HG02610 (cell line): ENCODE measurements at regions not wholly inside any gene's neighbourhood (a gene's known extent, or its start where the extent isn't known, plus 50 kb on each side); places are given as distances from the start of the nearest gene placed in this dataset.

Experiments
- ATAC-seq: cut with Tn5 transposase; IDR thresholded peaks from one replicate; pipeline ENCODE4 v1.9.1; 2021; ENCODE audit warnings: mild to moderate bottlenecking, moderate library complexity; ENCODE audit not compliant: unreplicated experiment

GRCh38 chr5:121296356-121296755 lies 555.3 kb upstream of the FTMT start:
- no peak for ATAC-seq

DNA sequence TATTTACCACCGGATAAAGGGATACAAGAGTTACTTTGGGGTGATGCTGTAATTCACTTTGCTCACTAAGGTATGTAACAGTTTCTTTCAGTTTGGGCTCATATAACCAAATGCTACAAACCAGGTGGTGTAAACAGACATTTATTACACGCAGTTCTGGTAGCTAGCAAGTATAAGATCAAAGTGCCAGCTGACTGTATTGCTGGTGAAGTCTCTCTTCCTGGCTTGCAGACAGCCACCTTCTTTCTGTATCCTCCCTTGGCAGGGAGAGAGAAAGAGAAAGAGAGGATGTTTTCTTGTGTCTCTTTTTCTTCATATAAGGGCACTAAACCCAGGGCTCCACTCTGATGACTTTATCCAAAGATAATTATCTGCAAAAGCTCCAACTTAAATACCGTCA lies 552.5 kb upstream of the FTMT start:
- ATAC-seq, result no peak

DNA sequence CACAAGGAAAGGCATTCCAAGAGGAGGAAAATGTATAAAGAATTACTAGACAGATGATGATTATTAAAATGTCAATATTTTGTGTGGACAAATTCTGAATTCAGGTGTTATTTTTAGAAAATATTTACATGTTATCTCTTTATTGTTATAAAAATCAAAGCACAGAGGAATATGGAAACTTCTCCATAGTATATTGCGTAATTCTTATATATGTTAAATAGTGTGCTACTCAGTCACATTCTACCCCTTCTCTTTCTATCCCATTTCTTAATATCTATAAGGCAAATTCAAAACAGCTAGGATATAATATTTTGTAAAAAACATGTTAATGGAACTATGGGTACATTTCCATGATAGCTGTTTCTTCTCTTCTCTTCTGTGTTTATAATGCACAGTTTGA lies 546.8 kb upstream of the FTMT start:
- no peak for ATAC-seq

DNA sequence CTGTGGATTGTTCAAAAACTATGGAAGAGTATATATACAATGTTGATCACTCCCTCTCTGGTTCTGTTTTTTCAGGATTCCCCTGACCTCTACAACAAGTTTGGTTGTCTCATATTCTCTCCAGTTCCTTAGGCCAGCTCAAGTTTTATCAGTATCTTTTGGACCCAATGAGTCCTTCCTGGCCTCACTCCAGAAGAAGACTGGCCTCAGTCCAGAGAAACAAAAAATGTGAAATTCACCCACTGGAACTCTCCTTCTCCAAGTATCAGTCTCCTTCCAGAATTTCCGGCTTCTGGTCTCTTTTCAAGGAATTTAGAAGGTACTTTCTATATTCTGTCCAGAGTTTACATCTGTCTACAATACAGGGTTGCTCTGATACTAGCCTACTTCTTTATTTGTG lies 537.8 kb upstream of the FTMT start:
- no peak for ATAC-seq

GRCh38 chr5:121315786-121316185 lies 535.9 kb upstream of the FTMT start:
- no peak for ATAC-seq

DNA sequence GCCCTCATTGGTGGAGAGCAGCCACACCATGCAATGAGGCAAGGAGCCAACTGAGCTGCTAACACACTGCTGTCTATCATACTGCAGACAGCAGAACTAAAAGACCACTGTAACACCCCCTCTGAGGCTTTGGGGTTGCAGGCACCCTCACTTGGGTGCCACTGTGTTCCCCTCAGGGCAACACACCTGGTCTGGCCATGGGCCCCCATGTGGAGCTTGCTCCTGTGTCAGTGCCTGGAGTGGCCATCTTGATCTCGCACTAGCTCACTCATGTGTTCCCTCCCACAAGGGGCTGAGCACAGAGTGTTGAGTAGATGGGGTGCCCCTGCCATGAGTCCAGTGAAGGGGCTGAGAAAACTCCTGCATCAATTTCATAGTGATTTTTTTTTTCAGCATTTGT lies 532.4 kb upstream of the FTMT start:
- ATAC-seq, result no peak

GRCh38 chr5:121325930-121326329 lies 525.8 kb upstream of the FTMT start:
- no peak for ATAC-seq

GRCh38 chr5:121350181-121350930 lies 501.3 kb upstream of the FTMT start:
- no peak for ATAC-seq

- no peak for ATAC-seq
Observed at GRCh38 chr5:121366515-121366914, 485.2 kb upstream of the FTMT start.

DNA sequence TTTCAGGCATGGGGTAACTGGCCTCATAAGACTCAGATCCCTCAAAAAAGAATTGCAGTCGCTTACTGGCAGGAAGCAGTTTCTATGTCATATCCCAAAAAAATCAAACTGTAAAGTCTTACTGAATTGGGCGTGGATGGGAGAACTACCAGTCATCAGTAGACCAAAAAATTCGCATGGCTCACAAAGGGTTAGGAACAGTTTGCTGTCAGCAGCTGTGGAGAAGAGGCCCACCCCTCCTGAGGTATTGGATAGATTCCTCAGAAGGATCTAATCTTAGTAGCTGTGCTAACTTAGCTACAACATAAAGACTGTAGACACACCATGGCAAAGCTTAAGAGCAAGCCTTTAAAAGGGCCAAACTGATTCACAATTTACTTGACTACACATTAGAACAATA lies 478.3 kb upstream of the FTMT start:
- ATAC-seq, result no peak

DNA sequence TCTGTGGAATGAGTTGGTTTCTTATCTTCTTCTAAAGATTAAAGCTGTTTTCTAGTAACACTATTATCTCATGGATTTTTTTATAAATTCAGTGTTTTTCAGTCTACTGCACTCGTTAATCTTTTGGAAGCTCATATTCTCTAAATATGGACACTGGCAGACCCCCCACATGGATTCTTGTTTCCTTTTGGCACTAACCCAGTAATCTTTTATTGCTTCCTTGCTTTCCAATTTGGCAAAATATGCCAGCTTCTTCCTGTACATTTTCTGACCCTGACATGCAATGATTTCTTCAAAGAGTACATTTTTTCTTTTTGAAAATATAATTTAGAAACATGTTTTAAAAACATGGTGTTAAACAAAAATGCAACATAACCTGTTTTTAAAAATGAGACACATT lies 474.2 kb upstream of the FTMT start:
- ATAC-seq, result no peak

DNA sequence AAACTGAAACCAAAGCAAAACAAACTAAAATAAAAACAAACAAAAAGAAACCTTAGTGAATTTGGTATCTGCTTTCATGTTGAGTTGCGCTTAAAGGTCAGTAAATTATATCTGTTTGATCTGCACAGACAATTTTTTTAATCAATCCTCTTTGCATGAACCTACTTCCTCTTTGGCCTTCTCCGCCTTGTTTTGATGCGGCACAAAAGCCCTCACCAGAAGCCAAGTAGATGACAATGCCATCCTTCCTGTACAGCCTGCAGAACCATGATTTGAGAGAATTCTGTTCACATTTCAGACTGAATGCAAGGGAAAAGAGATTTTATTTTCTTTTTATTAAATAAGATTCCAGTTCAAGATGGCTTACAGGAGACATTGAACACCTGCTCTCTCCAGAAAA lies 473.6 kb upstream of the FTMT start:
- ATAC-seq, result no peak

DNA sequence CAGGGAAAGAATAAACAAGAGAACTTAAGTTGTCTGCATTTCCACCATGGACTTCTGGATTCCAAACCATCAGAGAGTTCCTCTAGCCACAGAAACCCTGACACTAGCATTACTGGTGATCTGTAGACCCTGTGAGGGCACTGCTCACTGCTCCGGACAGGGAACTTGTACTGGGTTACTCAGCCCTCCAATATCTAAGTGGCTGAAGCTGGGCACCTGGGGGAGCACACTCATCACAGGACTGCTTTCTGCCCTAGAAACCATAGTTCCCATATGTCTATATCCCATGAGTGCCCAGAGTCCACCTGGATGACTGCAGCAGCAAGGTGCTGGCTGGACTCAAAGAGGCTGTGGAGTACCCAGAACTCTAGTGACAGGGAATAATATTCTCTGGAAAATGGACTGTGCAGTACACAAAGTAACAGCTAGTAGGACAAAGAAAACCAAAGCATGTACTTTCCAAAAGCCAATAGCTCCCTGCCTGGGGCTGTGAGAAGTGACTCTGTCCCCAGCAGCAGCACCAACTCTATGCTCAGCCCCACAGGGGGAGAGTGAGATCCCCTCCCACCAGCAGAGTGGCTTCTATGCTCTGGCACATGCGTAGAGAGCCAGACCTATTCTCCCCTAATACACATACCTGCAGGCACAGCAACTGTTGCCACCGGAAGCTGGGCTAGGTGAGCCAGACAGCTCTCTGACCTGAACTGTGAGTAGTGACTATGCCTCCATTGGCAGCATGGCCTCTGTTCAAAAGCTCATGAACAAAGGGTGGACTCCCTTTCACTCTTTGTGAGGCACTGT lies 472.9 kb upstream of the FTMT start:
- ATAC-seq, result no peak

GRCh38 chr5:121380066-121380465 lies 471.6 kb upstream of the FTMT start:
- no peak for ATAC-seq

DNA sequence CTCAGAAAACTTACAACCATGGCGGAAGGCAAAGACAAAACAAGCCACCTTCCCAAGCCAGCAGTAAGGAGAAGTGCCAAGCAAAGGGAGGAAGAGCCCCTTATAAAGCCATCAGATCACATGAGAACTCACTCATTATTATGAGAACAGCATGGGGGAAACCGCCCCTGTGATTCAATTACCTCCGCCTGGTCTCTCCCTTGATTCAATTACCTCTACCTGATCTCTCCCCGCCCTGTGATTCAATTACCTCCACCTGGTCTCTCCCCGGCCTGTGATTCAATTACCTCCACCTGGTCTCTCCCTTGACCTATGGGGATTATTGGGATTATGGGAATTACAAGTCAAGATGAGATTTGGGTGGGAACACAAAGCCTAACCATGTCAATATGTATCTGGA lies 467.3 kb upstream of the FTMT start:
- ATAC-seq, result no peak

- no peak for ATAC-seq
Observed at GRCh38 chr5:121386334-121386733, 465.3 kb upstream of the FTMT start.

GRCh38 chr5:121396716-121397115 lies 455.0 kb upstream of the FTMT start:
- ATAC-seq, result no peak

DNA sequence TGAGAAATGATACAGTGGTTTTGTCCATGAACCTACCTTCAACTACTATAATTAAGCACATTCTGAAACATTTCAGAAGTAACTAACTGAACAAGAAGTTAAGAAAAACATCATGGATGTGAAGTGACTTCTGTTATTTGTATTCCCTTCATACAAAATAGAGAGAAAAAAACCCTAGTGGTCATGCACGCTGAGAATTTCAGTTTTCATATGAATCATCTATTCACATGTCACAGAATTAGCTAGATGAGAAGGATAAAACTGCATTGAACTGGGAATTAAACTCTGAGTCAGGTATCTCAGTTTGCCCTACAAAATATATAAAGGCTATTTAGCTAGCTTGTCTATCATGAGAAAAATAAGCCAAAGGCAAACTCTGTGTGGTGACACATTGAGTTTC lies 451.8 kb upstream of the FTMT start:
- ATAC-seq, result peak; percentile 93

GRCh38 chr5:121408778-121409177 lies 442.9 kb upstream of the FTMT start:
- ATAC-seq, result no peak

GRCh38 chr5:121415270-121415669 lies 436.4 kb upstream of the FTMT start:
- ATAC-seq, result no peak

GRCh38 chr5:121421646-121422045 lies 430.0 kb upstream of the FTMT start:
- ATAC-seq, result no peak

DNA sequence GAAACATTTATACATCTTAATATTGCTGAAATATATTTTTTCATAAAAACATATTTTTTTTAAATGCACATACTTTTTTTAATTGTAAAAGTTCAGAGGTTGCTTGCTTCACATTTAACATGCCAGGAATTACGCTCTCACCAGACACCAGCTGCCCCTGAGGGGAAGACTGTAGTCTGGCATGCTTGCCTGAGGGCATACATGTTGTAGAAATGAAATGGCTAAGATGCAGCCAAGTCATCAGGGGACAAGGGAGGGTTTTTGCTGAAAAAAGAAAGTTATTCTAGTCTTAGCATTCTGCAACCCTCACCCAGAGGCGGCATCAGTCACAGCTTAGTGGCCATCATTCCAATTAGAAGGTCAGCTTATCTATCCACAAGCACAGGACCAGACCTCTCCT lies 426.7 kb upstream of the FTMT start:
- no peak for ATAC-seq
